Colonic mucosa (tissue), 4 donors: ENCODE measurements at regions not wholly inside any gene's neighbourhood (a gene's known extent, or its start where the extent isn't known, plus 50 kb on each side); places are given as distances from the start of the nearest gene placed in this dataset.
"Not testable (repeated sequence)": the region's sequence is repeated elsewhere in the genome, so short reads cannot be mapped to it uniquely, and the experiment has no call there.

Experiments
- DNase-seq: peaks from one replicate; pipeline ENCODE4 v3.0.0-alpha.2; 2020
- H3K27ac ChIP-seq: fragments of 200-600 bp; one replicate; pipeline ENCODE4 v1.8.0; 2021
- H3K27me3 ChIP-seq: fragments of 200-600 bp; one replicate; pipeline ENCODE4 v1.8.0; 2021
- H3K36me3 ChIP-seq: fragments of 200-600 bp; one replicate; pipeline ENCODE4 v1.8.0; 2021
- H3K4me1 ChIP-seq: fragments of 200-600 bp; one replicate; pipeline ENCODE4 v1.8.0; 2021; ENCODE audit warnings: mild to moderate bottlenecking
- H3K4me3 ChIP-seq: fragments of 200-600 bp; one replicate; pipeline ENCODE4 v1.8.0; 2021
- H3K9ac ChIP-seq, 2 donors: one replicate each; pipeline ENCODE4 v1.7.0; 2013; ENCODE audit warnings: control low read depth in 2 of 2, low read depth in 2 of 2, low read length in 2 of 2
- H3K9me3 ChIP-seq: fragments of 200-600 bp; one replicate; pipeline ENCODE4 v1.8.0; 2021
- intact Hi-C: fragments of 100-400 bp; cut with DNase I; formaldehyde crosslinking; loops from one replicate; pipeline ENCODE4 v1.14.1; 2022
- TF ChIP-seq, protein P1 (sequence below): fragments of 200-600 bp; IDR thresholded peaks from one replicate; pipeline ENCODE4 v1.8.0; 2022; ENCODE audit warnings: antibody characterized with exemption, mild to moderate bottlenecking
- donor health status: healthy.
- donor health status: DM: no; HTN: no; CAD: no.
- donor health status: DM: no; HTN: no; CAD: no.

DNA sequence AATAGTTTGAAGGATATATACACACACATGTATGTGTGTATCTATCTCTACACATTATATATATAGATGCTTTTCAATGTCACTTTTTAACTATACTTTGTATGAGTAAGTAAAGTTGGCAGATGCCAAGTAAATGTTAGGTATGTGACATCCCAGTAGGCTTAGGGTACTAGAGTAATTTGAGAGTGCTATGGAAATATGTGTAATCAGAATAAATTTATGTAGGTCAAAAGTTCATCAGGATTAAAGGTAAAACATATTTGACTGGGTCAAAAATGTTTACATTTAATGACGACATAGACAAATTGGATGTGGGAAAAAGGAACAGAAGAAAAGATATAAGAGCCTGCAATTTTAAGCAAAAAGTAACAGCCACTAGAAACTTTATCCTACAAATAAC is 588.8 kb downstream of the ANKRD50 start:
- no peak overlapping the region for H3K27ac ChIP-seq
- TF ChIP-seq, protein P1, sequence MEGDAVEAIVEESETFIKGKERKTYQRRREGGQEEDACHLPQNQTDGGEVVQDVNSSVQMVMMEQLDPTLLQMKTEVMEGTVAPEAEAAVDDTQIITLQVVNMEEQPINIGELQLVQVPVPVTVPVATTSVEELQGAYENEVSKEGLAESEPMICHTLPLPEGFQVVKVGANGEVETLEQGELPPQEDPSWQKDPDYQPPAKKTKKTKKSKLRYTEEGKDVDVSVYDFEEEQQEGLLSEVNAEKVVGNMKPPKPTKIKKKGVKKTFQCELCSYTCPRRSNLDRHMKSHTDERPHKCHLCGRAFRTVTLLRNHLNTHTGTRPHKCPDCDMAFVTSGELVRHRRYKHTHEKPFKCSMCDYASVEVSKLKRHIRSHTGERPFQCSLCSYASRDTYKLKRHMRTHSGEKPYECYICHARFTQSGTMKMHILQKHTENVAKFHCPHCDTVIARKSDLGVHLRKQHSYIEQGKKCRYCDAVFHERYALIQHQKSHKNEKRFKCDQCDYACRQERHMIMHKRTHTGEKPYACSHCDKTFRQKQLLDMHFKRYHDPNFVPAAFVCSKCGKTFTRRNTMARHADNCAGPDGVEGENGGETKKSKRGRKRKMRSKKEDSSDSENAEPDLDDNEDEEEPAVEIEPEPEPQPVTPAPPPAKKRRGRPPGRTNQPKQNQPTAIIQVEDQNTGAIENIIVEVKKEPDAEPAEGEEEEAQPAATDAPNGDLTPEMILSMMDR = no peak

DNA sequence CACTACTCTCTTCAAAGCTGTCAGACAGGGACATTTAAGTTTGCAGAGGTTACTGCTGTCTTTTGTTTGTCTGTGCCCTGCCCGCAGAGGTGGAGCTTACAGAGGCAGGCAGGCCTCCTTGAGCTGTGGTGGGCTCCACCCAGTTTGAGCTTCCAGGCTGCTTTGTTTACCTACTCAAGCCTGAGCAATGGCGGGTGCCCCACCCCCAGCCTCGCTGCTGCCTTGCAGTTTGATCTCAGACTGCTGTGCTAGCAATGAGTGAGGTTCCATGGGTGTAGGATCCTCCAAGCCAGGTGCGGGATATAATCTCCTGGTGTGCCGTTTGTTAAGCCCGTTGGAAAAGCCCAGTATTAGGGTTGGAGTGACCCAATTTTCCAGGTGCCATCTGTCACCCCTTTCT is 581.2 kb downstream of the ANKRD50 start:
- H3K9ac ChIP-seq, H3K9me3 ChIP-seq, H3K27me3 ChIP-seq, DNase-seq, H3K36me3 ChIP-seq, H3K4me3 ChIP-seq, H3K27ac ChIP-seq, H3K4me1 ChIP-seq, intact Hi-C loops: not testable (repeated sequence)

More for the DNA sequence above, 588.8 kb downstream of the ANKRD50 start:
- Histone ChIP-seq H3K9ac (no peak overlapping the region), H3K36me3 (no peaks in the 10 kb centered on the region), H3K4me1 (no peaks in the 10 kb centered on the region), H3K9me3 (no peaks in the 10 kb centered on the region), H3K27me3 (no peaks in the 10 kb centered on the region), H3K4me3 (no peak overlapping the region)
- intact Hi-C loops = no loop called here
- DNase-seq = no peak

DNA sequence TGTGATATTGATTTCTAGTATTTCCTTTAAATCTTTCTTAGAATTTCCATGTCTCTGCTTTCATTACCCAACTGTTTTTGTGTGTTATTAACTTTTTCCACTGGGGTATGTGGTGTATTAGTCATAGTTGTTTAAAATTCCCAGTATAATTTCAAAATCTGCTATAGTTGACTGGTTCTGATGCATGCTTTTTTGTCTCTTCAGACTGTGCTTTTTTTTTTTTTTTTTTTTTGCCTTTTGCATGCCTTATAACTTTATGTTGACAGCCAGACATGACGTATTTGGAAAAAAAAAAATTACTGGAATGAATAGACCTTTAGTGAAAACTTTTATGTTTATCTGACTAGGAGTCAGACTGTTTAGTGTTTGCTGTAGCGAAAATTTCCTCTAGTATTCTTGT is 580.4 kb downstream of the ANKRD50 start:
- intact Hi-C loops = no loop called here
- H3K9me3 ChIP-seq = no peaks in the 10 kb centered on the region
- TF ChIP-seq, protein P1 = no peak

DNA sequence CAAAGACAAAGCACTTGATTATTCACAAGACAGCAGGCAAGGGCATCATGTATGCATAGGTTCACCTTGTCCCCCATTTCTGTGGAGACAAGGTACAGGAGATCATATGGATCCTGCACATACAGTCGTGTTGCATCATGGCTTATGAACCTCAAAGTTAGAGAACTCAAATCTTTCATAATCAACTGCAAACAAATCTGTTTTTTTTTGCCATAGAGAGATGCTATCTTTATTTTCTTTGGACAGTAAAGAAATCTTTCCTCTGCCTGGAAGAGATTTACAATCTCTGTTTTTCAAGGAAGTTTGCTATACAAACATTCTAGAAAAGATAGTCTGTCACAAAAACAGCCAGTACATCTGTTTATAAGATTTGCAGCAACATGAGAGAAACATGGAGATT is 578.8 kb downstream of the ANKRD50 start:
- DNase-seq = no peak
- TF ChIP-seq, protein P1 = no peak
- Histone ChIP-seq H3K4me1 (no peaks in the 10 kb centered on the region), H3K4me3 (no peak overlapping the region), H3K9me3 (no peaks in the 10 kb centered on the region), H3K36me3 (no peaks in the 10 kb centered on the region), H3K27ac (no peak overlapping the region), H3K27me3 (no peaks in the 10 kb centered on the region), H3K9ac (no peak overlapping the region)
- intact Hi-C loops = no loop called here

More for the DNA sequence above, 580.4 kb downstream of the ANKRD50 start:
- no peaks in the 10 kb centered on the region for H3K4me1 ChIP-seq
- H3K9ac ChIP-seq = no peak overlapping the region
- DNase-seq = no peak
- no peaks in the 10 kb centered on the region for H3K36me3 ChIP-seq
- no peak overlapping the region for H3K4me3 ChIP-seq
- H3K27ac ChIP-seq = no peak overlapping the region
- H3K27me3 ChIP-seq = no peaks in the 10 kb centered on the region

DNA sequence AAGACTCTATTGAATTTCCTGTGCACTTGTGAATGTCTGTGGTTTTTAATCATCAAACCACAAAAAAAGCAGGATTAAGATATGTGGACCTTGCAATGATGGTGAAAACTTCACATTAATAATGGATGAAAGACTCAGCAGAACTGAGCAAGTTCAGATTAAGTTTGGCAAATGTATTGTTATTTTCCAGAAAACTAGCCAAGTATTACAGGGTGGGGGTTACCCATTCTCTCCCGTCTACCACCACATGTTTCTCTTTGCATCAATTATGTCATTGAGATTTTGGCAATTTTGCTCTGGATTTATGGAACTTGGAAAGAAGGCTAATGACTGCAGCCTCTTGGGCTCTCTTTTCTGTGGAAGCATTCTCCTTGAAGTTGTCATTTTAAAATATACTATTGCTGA is 577.1 kb downstream of the ANKRD50 start:
- no peaks in the 10 kb centered on the region for H3K27me3 ChIP-seq
- TF ChIP-seq, protein P1 = no peak
- no peak overlapping the region for H3K9ac ChIP-seq
- no peak overlapping the region for H3K27ac ChIP-seq
- DNase-seq = no peak
- no peaks in the 10 kb centered on the region for H3K9me3 ChIP-seq
- no peaks in the 10 kb centered on the region for H3K4me1 ChIP-seq
- no peak overlapping the region for H3K4me3 ChIP-seq
- H3K36me3 ChIP-seq = no peaks in the 10 kb centered on the region
- intact Hi-C loops = no loop called here

DNA sequence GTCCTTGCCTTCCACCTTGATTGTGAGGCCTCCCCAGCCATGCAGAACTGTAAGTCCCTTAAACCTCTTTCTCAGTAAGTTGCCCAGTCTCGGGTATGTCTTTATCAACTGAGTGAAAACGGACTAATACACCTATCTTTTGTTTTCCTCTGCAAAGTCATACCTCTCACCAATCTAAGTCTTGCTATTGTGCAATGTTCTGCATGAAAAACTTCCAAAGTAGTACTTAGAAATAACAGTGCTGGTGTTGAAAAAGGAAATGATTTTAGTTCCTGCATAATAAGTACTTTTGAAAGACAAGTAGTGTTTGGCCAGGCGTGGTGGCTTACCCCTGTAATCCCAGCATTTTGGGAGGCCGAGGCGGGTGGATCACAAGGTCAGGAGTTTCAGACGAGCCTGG is 573.5 kb downstream of the ANKRD50 start:
- Histone ChIP-seq H3K27me3 (no peaks in the 10 kb centered on the region), H3K36me3 (no peaks in the 10 kb centered on the region), H3K9ac (no peak overlapping the region), H3K4me3 (no peak overlapping the region), H3K4me1 (no peaks in the 10 kb centered on the region), H3K9me3 (no peaks in the 10 kb centered on the region), H3K27ac (no peak overlapping the region)
- TF ChIP-seq, protein P1 = no peak
- DNase-seq = no peak
- intact Hi-C loops = no loop called here
